Trophoblast cell (in vitro differentiated cells and primary cell): ENCODE measurements at regions not wholly inside any gene's neighbourhood (a gene's known extent, or its start where the extent isn't known, plus 50 kb on each side); places are given as distances from the start of the nearest gene placed in this dataset.

Source experiments
- DNase-seq, 2 donors: peaks; one replicate each; pipeline ENCODE4 v3.0.0-alpha.2; 2016
- H2AFZ ChIP-seq: 2 replicates; pipeline ENCODE4 v1.6.1; 2013; ENCODE audit warnings: low read length, moderate library complexity, mild to moderate bottlenecking; ENCODE audit not compliant: insufficient read depth, poor library complexity
- H2AK5ac ChIP-seq: 2 replicates; pipeline ENCODE4 v1.6.1; 2013; ENCODE audit warnings: mild to moderate bottlenecking, low read length
- H2BK120ac ChIP-seq: 2 replicates; pipeline ENCODE4 v1.6.1; 2013; ENCODE audit warnings: low read length, mild to moderate bottlenecking, moderate library complexity; ENCODE audit not compliant: insufficient read depth, poor library complexity
- H2BK12ac ChIP-seq: 2 replicates; pipeline ENCODE4 v1.6.1; 2013; ENCODE audit warnings: mild to moderate bottlenecking, low read length, moderate library complexity
- H2BK5ac ChIP-seq: 2 replicates; pipeline ENCODE4 v1.6.1; 2013; ENCODE audit warnings: low read length, low read depth, moderate library complexity, mild to moderate bottlenecking; ENCODE audit not compliant: poor library complexity
- H3K14ac ChIP-seq: 2 replicates; pipeline ENCODE4 v1.6.1; 2013; ENCODE audit warnings: mild to moderate bottlenecking, low read length
- H3K18ac ChIP-seq: 2 replicates; pipeline ENCODE4 v1.6.1; 2013; ENCODE audit warnings: mild to moderate bottlenecking, low read length
- H3K23ac ChIP-seq: 2 replicates; pipeline ENCODE4 v1.6.1; 2013; ENCODE audit warnings: low read length
- H3K27ac ChIP-seq: 2 replicates; pipeline ENCODE4 v1.5.1; 2013; ENCODE audit warnings: low read depth, mild to moderate bottlenecking, inconsistent platforms, low read length, moderate library complexity
- H3K27me3 ChIP-seq: 2 replicates; pipeline ENCODE4 v1.6.1; 2013; ENCODE audit warnings: inconsistent platforms, mild to moderate bottlenecking, low read length, moderate library complexity; ENCODE audit not compliant: insufficient read depth
- H3K36me3 ChIP-seq, 2 experiments: 1 replicate in 1 of 2; 2 replicates in 1 of 2; pipeline ENCODE4 v1.6.1; 2013; ENCODE audit warnings: low read length in 2 of 2, mild to moderate bottlenecking in 2 of 2, moderate library complexity in 1 of 2; ENCODE audit not compliant: insufficient read depth in 2 of 2, control insufficient read depth in 1 of 2
- H3K4ac ChIP-seq: 2 replicates; pipeline ENCODE4 v1.6.1; 2013; ENCODE audit warnings: low read depth, mild to moderate bottlenecking, low read length, moderate library complexity
- H3K4me1 ChIP-seq, 2 experiments: 1 replicate in 1 of 2; 2 replicates in 1 of 2; pipeline ENCODE4 v1.6.1; 2013; ENCODE audit warnings: low read length in 2 of 2, mild to moderate bottlenecking in 2 of 2, moderate library complexity in 1 of 2; ENCODE audit not compliant: insufficient read depth in 2 of 2, control insufficient read depth in 1 of 2
- H3K4me2 ChIP-seq: 2 replicates; pipeline ENCODE4 v1.6.1; 2013; ENCODE audit warnings: inconsistent platforms, mild to moderate bottlenecking, low read length, moderate library complexity
- H3K4me3 ChIP-seq: 2 replicates; pipeline ENCODE4 v1.5.1; 2013; ENCODE audit warnings: mild to moderate bottlenecking, low read depth, low read length, inconsistent platforms
- H3K79me1 ChIP-seq: one replicate; pipeline ENCODE4 v1.6.1; 2013; ENCODE audit warnings: low read length
- H3K79me2 ChIP-seq: 2 replicates; pipeline ENCODE4 v1.6.1; 2013; ENCODE audit warnings: low read length, mild to moderate bottlenecking; ENCODE audit not compliant: control insufficient read depth, insufficient read depth, poor library complexity
- H3K9ac ChIP-seq: 2 replicates; pipeline ENCODE4 v1.6.1; 2013; ENCODE audit warnings: mild to moderate bottlenecking, low read length
- H3K9me3 ChIP-seq: 2 replicates; pipeline ENCODE4 v1.6.1; 2013; ENCODE audit warnings: low read depth, mild to moderate bottlenecking, control low read depth, inconsistent platforms, low read length; ENCODE audit not compliant: insufficient read depth
- H4K12ac ChIP-seq: 2 replicates; pipeline ENCODE4 v1.6.1; 2013; ENCODE audit warnings: low read depth, mild to moderate bottlenecking, low read length, moderate library complexity
- H4K8ac ChIP-seq: 2 replicates; pipeline ENCODE4 v1.6.1; 2013; ENCODE audit warnings: low read depth, mild to moderate bottlenecking, low read length, moderate library complexity
- H4K91ac ChIP-seq: one replicate; pipeline ENCODE4 v1.6.1; 2013; ENCODE audit warnings: low read depth, mild to moderate bottlenecking, low read length, moderate library complexity
- WGBS: extraction: QIAGEN DNeasy Blood & Tissue Kit; methylation state at CpG from one replicate; pipeline ENCODE4 v1.1.7; 2013; ENCODE audit warnings: missing lambda C conversion rate; ENCODE audit not compliant: insufficient read length, insufficient coverage; ENCODE audit errors: extremely low coverage; 5-methylcytosine and 5-hydroxymethylcytosine counted together

DNA sequence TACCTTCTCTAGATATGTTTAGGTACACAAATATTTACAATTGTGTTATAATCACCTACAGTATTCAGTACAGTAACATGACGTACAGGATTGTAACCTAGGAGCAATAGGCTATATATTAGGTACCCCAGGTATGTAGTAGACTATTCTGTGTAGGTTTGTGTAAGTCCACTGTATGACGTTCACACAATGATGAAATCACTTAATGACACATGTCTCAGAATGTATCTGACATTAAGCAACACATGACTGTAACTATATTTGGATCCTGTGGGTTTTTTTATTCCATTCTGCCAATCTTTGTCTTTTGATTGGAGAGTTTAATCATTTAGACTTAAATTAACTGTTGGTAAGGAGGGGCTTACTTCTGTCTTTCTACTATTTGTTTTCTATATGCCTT, 52.1 kb downstream of the STYXL2 start:
- Histone ChIP-seq H3K18ac (no peak overlapping the region), H2BK5ac (no peak overlapping the region), H4K91ac (no peak overlapping the region), H3K4ac (no peak overlapping the region), H3K4me3 (no peak overlapping the region), H3K9ac (no peak overlapping the region), H3K36me3 (peaks cover 0 to 1% of the 10 kb centered on the region in 2 experiments), H4K12ac (no peak overlapping the region), H3K27me3 (no peaks in the 10 kb centered on the region), H2AFZ (no peak overlapping the region), H2BK12ac (no peak overlapping the region), H4K8ac (no peak overlapping the region), H3K4me2 (no peak overlapping the region), H3K27ac (no peak overlapping the region), H3K23ac (no peak overlapping the region), H2BK120ac (no peak overlapping the region), H3K79me2 (no peaks in the 10 kb centered on the region), H3K4me1 (no peaks in the 10 kb centered on the region), H3K14ac (no peak overlapping the region), H3K9me3 (no peaks in the 10 kb centered on the region), H2AK5ac (no peak overlapping the region), H3K79me1 (peaks cover 2% of the 10 kb centered on the region)
- WGBS: no CpG with 5 or more reads among the region's 2 CpGs
- peak in 1 of 2 donors; percentile 57 for DNase-seq

DNA sequence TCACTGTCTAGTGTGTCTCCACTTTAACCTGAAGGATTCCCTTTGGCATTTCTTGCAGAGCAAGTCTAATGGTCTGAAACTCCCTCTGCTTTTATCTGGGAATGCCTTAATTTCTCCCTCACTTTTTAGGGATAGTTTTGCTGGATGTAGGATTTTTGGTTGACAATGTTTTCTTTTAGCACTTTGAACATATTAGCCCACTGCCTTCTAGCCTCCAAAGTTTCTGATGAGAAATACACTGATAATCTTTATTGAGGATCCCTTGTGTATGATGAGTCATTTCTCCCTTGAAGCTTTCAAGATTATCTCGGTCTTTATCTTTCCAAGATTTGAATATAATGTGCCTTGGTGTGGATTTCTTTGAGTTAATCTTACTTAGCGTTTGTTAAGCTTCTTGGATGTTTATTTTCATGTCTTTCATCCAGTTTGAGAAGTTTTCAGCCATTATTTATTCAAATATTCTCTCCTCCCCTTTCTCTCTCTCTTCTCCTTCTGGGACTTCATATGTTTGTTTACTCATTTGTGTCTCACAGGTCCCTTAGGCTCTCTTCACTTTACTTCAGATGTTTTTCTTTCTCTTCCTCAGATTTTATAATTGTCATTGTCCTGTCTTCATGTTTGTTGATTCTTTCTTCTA, 53.1 kb downstream of the STYXL2 start:
- H4K8ac ChIP-seq: no peak overlapping the region
- H3K4me1 ChIP-seq: no peaks in the 10 kb centered on the region
- H2BK5ac ChIP-seq: no peak overlapping the region

DNA sequence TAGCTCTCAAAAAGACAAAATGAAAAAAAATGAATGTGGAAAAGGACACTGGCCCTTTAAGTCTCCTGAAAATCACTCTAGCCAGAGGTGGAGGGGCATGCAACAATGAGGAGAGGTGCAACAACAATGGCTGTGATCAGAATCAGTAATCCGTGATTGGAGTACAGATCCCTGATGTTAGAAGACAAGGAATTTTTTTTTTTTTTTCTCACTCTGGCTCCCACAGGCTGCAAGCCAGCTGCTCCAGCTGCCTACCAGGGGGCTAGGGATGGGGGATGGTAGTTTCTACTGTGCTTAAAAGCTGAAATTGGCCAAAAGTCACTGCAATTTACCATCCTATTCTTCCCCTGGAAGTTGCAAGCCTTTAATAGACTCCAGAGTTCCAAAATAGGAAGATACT, 54.5 kb downstream of the STYXL2 start:
- H3K18ac ChIP-seq: no peak overlapping the region
- H2BK120ac ChIP-seq: no peak overlapping the region
- H3K27ac ChIP-seq: no peak overlapping the region
- no peaks in the 10 kb centered on the region for H3K4me1 ChIP-seq
- H3K4ac ChIP-seq: no peak overlapping the region
- no peaks in the 10 kb centered on the region for H3K36me3 ChIP-seq
- H3K9ac ChIP-seq: no peak overlapping the region
- H2AK5ac ChIP-seq: no peak overlapping the region
- no peak overlapping the region for H3K4me2 ChIP-seq
- DNase-seq: peak in 1 of 2 donors; percentile 8
- no peak overlapping the region for H3K4me3 ChIP-seq
- no peak overlapping the region for H2BK12ac ChIP-seq
- H3K27me3 ChIP-seq: no peaks in the 10 kb centered on the region
- no peak overlapping the region for H2AFZ ChIP-seq
- no peak overlapping the region for H3K23ac ChIP-seq
- no peaks in the 10 kb centered on the region for H3K9me3 ChIP-seq
- peaks cover 2% of the 10 kb centered on the region for H3K79me1 ChIP-seq
- no peak overlapping the region for H4K91ac ChIP-seq
- no peak overlapping the region for H4K12ac ChIP-seq
- no peak overlapping the region for H3K14ac ChIP-seq
- no peaks in the 10 kb centered on the region for H3K79me2 ChIP-seq
- H4K8ac ChIP-seq: no peak overlapping the region
- no CpG with 5 or more reads among the region's 1 CpG for whole genome bisulfite sequencing
- no peak overlapping the region for H2BK5ac ChIP-seq

More for the DNA sequence above, 53.1 kb downstream of the STYXL2 start:
- H3K4ac ChIP-seq: no peak overlapping the region
- H3K14ac ChIP-seq: no peak overlapping the region
- no peak overlapping the region for H3K27ac ChIP-seq
- H2BK120ac ChIP-seq: no peak overlapping the region
- no peak overlapping the region for H4K12ac ChIP-seq
- H3K79me1 ChIP-seq: peaks cover 2% of the 10 kb centered on the region
- H3K36me3 ChIP-seq: peaks cover 0 to under 1% of the 10 kb centered on the region in 2 experiments
- no peak for DNase-seq
- H3K9me3 ChIP-seq: no peaks in the 10 kb centered on the region
- no peak overlapping the region for H3K4me3 ChIP-seq
- no peak overlapping the region for H3K23ac ChIP-seq
- no peaks in the 10 kb centered on the region for H3K79me2 ChIP-seq
- no peak overlapping the region for H2AFZ ChIP-seq
- H2AK5ac ChIP-seq: no peak overlapping the region
- WGBS: no CpG with 5 or more reads among the region's 2 CpGs
- no peak overlapping the region for H3K18ac ChIP-seq
- no peak overlapping the region for H4K91ac ChIP-seq
- H3K27me3 ChIP-seq: no peaks in the 10 kb centered on the region
- no peak overlapping the region for H3K4me2 ChIP-seq
- H2BK12ac ChIP-seq: no peak overlapping the region
- no peak overlapping the region for H3K9ac ChIP-seq

DNA sequence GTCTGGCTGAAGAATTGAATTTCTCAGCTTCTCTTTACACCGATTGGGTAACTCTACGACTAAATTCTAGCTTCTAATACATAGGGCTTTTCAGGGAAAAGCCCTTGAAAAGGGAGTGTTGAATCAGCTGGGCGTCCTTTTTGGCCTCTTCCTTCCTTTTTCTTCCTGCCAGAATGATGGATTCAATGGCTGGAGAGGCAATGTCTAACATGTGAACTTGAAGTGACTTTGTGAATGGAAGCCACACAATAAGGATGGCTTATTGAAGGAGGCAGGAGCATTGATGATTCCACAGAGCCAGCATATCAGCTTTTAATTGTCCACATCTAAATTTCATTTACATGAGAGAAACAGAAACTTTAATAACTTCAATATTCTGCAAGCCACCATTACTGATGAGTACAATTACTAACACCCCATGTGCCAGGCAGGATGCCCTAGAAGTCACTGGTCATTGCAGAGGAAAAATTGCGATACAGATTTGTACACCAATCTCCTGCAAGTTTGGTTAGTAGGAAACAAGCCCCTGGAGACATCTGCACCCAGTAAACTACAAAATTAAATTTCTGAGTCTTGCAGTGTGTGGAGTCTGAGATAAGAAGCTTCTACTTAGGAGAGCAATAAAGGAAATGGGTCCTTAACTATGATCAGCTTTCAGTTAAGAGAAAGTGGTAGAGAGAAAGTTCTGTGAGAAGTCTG, 56.1 kb downstream of the STYXL2 start:
- no peaks in the 10 kb centered on the region for H3K4me1 ChIP-seq
- no peaks in the 10 kb centered on the region for H3K79me2 ChIP-seq
- no peak overlapping the region for H3K9ac ChIP-seq
- H2AFZ ChIP-seq: no peak overlapping the region
- no peak overlapping the region for H3K4me3 ChIP-seq
- H3K9me3 ChIP-seq: no peaks in the 10 kb centered on the region
- H2BK5ac ChIP-seq: no peak overlapping the region
- no peak overlapping the region for H4K91ac ChIP-seq
- no peaks in the 10 kb centered on the region for H3K27me3 ChIP-seq
- H3K14ac ChIP-seq: no peak overlapping the region
- H3K18ac ChIP-seq: no peak overlapping the region
- peaks cover 2% of the 10 kb centered on the region for H3K79me1 ChIP-seq
- no peak overlapping the region for H3K23ac ChIP-seq
- H4K8ac ChIP-seq: no peak overlapping the region
- H3K36me3 ChIP-seq: no peaks in the 10 kb centered on the region
- WGBS: no CpG with 5 or more reads among the region's 4 CpGs
- no peak overlapping the region for H2BK120ac ChIP-seq
- H3K4ac ChIP-seq: no peak overlapping the region
- H3K4me2 ChIP-seq: no peak overlapping the region
- H2AK5ac ChIP-seq: no peak overlapping the region
- no peak overlapping the region for H4K12ac ChIP-seq
- H3K27ac ChIP-seq: no peak overlapping the region
- DNase-seq: no peak
- H2BK12ac ChIP-seq: no peak overlapping the region
